ENCODE measurements at regions not wholly inside any gene's neighbourhood (a gene's known extent, or its start where the extent isn't known, plus 50 kb on each side); places are given as distances from the start of the nearest gene placed in this dataset.

DNA sequence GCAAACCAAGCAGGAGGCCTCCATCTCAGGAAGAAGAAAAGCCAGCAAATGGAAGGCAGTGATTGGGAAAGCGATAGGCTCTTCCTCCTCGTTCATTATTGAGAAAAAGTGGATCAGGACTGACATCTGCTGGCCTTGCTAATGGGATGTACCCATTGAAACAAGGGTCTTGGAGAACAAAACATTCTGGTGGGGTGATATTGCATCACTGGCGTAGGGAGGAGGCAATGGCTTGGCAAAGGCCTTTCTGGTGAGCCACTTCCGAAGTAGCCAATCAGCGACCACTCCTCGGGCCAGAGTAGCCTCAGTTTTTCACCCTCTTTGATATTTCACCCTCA is 86.7 kb upstream of the NFIB start:
- DNase-seq (ENCODE audit: low spot score in 2 of 2): peak; percentile 13 to 40
- H3K36me3 ChIP-seq: no peaks in the 10 kb centered on the region
- TF ChIP-seq, protein P1, sequence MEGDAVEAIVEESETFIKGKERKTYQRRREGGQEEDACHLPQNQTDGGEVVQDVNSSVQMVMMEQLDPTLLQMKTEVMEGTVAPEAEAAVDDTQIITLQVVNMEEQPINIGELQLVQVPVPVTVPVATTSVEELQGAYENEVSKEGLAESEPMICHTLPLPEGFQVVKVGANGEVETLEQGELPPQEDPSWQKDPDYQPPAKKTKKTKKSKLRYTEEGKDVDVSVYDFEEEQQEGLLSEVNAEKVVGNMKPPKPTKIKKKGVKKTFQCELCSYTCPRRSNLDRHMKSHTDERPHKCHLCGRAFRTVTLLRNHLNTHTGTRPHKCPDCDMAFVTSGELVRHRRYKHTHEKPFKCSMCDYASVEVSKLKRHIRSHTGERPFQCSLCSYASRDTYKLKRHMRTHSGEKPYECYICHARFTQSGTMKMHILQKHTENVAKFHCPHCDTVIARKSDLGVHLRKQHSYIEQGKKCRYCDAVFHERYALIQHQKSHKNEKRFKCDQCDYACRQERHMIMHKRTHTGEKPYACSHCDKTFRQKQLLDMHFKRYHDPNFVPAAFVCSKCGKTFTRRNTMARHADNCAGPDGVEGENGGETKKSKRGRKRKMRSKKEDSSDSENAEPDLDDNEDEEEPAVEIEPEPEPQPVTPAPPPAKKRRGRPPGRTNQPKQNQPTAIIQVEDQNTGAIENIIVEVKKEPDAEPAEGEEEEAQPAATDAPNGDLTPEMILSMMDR (IDR thresholded peaks at IDR 0.05): peak in 3 of 5 experiments; percentile 19 to 65 (median 53)
- TF ChIP-seq EP300 (IDR thresholded peaks at IDR 0.05): peak in 1 of 2 donors; percentile 56
- no peak for TF ChIP-seq POLR2A (IDR thresholded peaks at IDR 0.05)
- H3K27ac ChIP-seq: no peak overlapping the region
- WGBS, 2 donors: 49 to 54% methylated on average over 6 of the region's 6 CpGs
- peaks cover 0 to 4% (median 0%) of the 10 kb centered on the region in 4 donors for H3K4me1 ChIP-seq
- no peak overlapping the region for H3K4me3 ChIP-seq
- no peaks in the 10 kb centered on the region for H3K27me3 ChIP-seq
- no peaks in the 10 kb centered on the region for H3K9me3 ChIP-seq

DNA sequence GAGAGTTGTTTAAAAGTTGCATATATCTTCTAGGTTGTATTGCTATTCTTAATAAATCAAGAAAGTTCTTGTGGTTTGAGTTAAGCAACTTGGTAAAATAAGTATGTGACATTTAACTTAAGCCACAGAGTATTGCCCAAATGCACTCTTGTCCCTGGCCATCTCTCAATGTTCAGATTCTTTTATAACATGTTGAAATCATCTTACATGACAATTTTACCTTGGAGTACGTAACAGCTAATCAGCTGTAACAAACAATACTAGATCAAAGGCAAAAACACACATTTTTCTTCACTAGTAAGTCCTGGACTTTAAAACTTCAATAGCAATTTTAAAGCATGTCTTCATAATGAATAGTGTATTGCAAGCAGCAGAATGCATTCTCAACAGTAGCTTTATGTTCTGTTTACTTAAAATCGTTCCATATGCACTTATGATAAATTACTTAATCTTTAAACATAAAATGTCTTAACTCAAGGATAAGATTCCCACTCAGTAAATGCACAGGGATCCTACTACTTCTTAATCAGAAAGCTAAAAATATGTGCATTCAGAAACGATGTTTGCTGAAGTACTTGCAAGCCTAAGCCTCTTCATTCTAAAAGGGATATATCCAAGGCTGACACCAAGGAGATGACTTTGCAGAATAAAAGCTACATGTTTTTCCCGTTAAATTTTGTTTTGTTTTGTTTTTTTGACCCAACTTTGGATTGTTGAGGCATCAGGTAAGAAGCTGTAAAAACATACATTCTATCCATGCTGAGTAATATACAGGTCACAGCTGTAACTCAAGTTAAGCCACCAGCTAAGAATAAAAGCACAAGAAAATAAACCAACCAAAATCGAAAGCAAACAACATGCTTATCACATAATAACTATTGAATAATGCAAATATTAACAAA is 86.1 kb upstream of the NFIB start:
- WGBS, 2 donors: 33 to 43% methylated on average over 5 of the region's 5 CpGs
- no peak for TF ChIP-seq POLR2A (IDR thresholded peaks at IDR 0.05)
- TF ChIP-seq, protein P1 (IDR thresholded peaks at IDR 0.05): no peak
- TF ChIP-seq EP300 (IDR thresholded peaks at IDR 0.05): no peak
- no peak overlapping the region for H3K27ac ChIP-seq
- H3K27me3 ChIP-seq: no peaks in the 10 kb centered on the region
- DNase-seq (ENCODE audit: low spot score in 2 of 2): no peak
- H3K9me3 ChIP-seq: no peaks in the 10 kb centered on the region
- no peak overlapping the region for H3K4me3 ChIP-seq
- peaks cover 0 to 4% (median 0%) of the 10 kb centered on the region in 4 donors for H3K4me1 ChIP-seq
- no peaks in the 10 kb centered on the region for H3K36me3 ChIP-seq

DNA sequence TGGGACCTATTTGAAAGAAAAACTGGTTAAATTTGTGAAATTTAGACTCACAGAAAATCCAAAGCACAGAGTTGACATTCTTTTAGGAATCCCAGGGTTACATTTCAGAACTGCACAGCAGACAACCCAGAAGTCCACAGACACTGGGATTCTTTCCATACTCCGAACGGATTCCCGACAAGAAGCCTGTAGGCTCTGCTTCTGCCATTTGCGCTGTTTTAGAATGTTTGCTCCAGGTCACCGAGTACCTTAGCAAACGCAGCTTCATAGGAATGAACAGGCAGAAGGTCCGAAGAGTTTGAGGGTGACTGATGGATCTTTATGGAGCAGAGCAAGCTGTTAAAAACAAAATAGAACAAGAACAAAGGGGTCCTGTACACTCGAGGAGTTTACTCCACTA is 84.5 kb upstream of the NFIB start:
- no peak for DNase-seq (ENCODE audit: low spot score in 2 of 2)
- H3K4me1 ChIP-seq: peaks cover 0 to 4% (median 0%) of the 10 kb centered on the region in 4 donors
- peaks cover 0 to 4% (median 0%) of the 10 kb centered on the region in 4 donors for H3K9me3 ChIP-seq
- H3K27ac ChIP-seq: no peak overlapping the region
- H3K36me3 ChIP-seq: no peaks in the 10 kb centered on the region
- WGBS, 2 donors: 89 to 91% methylated on average over 8 of the region's 8 CpGs
- no peaks in the 10 kb centered on the region for H3K27me3 ChIP-seq
- H3K4me3 ChIP-seq: no peak overlapping the region
- no peak for TF ChIP-seq EP300 (IDR thresholded peaks at IDR 0.05)
- no peak for TF ChIP-seq POLR2A (IDR thresholded peaks at IDR 0.05)
- TF ChIP-seq, protein P1 (IDR thresholded peaks at IDR 0.05): no peak

DNA sequence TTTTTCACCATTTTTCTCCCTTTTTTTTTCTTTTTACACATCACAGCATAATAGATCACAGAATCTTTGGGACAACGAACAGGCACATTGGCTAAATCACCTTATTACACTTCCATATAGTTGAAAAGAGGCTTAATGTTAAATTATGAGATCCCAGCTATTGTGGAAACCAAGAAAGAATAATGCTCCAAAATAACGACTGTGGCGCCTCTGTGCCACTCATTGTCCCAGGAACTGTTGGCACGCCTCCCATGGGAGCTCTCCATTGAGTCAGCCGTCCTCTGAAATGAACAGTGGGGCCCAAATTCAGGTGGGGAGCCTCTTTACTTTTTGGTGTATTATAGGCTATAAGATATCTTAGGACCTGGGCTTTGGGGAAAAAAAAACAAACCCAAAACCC is 82.2 kb upstream of the NFIB start:
- H3K9me3 ChIP-seq: peaks cover 0 to 14% (median 2%) of the 10 kb centered on the region in 4 donors
- H3K36me3 ChIP-seq: no peaks in the 10 kb centered on the region
- DNase-seq (ENCODE audit: low spot score in 2 of 2): no peak
- 82 to 85% methylated on average over 5 of the region's 5 CpGs for WGBS, 2 donors
- no peaks in the 10 kb centered on the region for H3K27me3 ChIP-seq
- peaks cover 0 to 4% (median 0%) of the 10 kb centered on the region in 4 donors for H3K4me1 ChIP-seq
- H3K27ac ChIP-seq: no peak overlapping the region
- no peak overlapping the region for H3K4me3 ChIP-seq
- TF ChIP-seq POLR2A (IDR thresholded peaks at IDR 0.05): no peak
- no peak for TF ChIP-seq EP300 (IDR thresholded peaks at IDR 0.05)
- TF ChIP-seq, protein P1 (IDR thresholded peaks at IDR 0.05): no peak

DNA sequence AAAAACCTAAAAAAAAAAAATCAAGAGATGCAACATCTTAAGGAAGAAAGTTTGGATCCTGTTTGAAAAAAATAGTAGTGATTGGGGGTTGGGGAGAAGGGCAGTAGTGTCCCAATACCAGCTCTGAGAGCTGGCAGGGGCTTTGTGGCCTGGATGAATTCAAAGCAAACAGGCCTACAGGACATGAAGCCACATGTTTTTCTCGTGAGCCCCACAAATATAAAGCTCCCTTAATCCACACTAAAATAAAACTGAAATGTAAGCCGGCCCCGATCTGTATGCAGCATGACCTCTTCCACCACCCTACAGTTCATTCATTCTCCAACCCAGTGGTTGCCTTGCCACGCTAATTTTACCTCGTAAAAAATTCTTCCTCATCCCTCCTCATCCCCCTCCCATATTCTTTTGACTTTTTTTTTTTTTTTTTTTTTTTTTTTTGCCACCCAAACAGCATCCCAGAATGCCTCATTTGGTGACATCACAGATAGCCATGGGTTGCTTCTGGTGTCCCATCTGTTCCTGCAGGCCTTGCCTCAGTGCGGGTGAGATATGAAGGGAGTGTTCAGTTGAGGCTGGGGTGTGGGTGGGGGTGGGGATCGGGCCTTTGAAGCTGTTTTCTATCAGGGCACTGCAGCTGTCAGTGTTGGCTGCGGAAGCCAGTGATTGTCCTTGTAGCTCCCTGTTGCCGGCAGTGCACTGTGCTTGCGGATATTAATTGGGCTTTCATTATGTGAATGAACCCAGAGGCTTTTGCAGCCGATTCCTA is 81.6 kb upstream of the NFIB start:
- WGBS, 2 donors: 69 to 81% methylated on average over 11 of the region's 11 CpGs
- TF ChIP-seq, protein P1 (IDR thresholded peaks at IDR 0.05): no peak
- TF ChIP-seq EP300 (IDR thresholded peaks at IDR 0.05): no peak
- TF ChIP-seq POLR2A (IDR thresholded peaks at IDR 0.05): no peak
- Histone ChIP-seq H3K27ac (no peak overlapping the region), H3K4me3 (no peak overlapping the region), H3K9me3 (peaks cover 0 to 16% (median 2%) of the 10 kb centered on the region in 4 donors), H3K4me1 (no peaks in the 10 kb centered on the region), H3K36me3 (no peaks in the 10 kb centered on the region), H3K27me3 (no peaks in the 10 kb centered on the region)
- DNase-seq (ENCODE audit: low spot score in 2 of 2): no peak

Measured in tibial nerve (tissue), 4 donors.